ENCODE measurements at regions not wholly inside any gene's neighbourhood (a gene's known extent, or its start where the extent isn't known, plus 50 kb on each side); places are given as distances from the start of the nearest gene placed in this dataset.

DNA sequence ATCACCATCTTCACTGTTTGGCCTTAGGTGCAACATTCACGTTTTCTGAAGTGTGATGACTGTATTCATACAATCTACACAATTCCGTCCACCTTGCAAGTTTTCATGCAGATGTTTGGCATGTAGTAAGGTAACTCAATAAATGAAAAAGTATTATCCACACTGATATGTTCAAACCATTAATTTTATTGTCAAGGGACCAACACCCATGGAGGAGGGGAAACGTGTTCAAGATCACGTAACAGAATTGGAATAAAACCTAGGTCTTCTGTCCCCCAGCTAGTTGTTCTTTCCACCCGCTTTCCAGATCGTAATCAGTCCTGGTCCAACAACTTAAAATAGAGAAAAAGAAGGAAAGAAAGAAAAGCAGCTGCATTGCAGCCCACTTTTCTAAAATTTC lies 560.4 kb upstream of the MCTP2 start:
- TF ChIP-seq, protein P1, sequence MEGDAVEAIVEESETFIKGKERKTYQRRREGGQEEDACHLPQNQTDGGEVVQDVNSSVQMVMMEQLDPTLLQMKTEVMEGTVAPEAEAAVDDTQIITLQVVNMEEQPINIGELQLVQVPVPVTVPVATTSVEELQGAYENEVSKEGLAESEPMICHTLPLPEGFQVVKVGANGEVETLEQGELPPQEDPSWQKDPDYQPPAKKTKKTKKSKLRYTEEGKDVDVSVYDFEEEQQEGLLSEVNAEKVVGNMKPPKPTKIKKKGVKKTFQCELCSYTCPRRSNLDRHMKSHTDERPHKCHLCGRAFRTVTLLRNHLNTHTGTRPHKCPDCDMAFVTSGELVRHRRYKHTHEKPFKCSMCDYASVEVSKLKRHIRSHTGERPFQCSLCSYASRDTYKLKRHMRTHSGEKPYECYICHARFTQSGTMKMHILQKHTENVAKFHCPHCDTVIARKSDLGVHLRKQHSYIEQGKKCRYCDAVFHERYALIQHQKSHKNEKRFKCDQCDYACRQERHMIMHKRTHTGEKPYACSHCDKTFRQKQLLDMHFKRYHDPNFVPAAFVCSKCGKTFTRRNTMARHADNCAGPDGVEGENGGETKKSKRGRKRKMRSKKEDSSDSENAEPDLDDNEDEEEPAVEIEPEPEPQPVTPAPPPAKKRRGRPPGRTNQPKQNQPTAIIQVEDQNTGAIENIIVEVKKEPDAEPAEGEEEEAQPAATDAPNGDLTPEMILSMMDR (IDR thresholded peaks at IDR 0.05 in 8 of 11, conservative IDR thresholded peaks at IDR 0.05 in 3 of 11), result no peak
- TF ChIP-seq POLR2A (IDR thresholded peaks at IDR 0.05), result no peak
- no peak for TF ChIP-seq POLR2AphosphoS5 (IDR thresholded peaks at IDR 0.05)

All from spleen (tissue), 7 donors.